IMR-90 (cell line): ENCODE measurements at regions not wholly inside any gene's neighbourhood (a gene's known extent, or its start where the extent isn't known, plus 50 kb on each side); places are given as distances from the start of the nearest gene placed in this dataset.

ENCODE experiments used
- ATAC-seq: fragments of 200-7000 bp; cut with Tn5 transposase; 2 replicates; pipeline ENCODE4 v1.9.1; 2020; ENCODE audit warnings: low read depth, mild to moderate bottlenecking, moderate library complexity
- BruUV-seq: library from RNA; stranded (reverse); fragments of 400-500 nt; replicated peaks from 2 replicates; lab custom pipeline; 2021; lab: Mats Ljungman, UMichigan
- CTCF ChIA-PET: fragments of 300-600 bp; formaldehyde crosslinking; extraction: SDS; loops from one replicate; lab custom pipeline; 2021; ENCODE audit warnings: antibody characterized with exemption; lab: Yijun Ruan, JAX
- POLR2A ChIA-PET: fragments of 300-600 bp; sonication (Branson Sonifier 250); formaldehyde crosslinking; loops from one replicate; lab custom pipeline; 2022; ENCODE audit warnings: antibody characterized with exemption; ENCODE audit not compliant: unreplicated experiment; lab: Charles Lee
- DNase-seq: peaks from one replicate; pipeline ENCODE4 v3.0.0; 2013
- H2AFZ ChIP-seq: replicated peaks from 2 replicates; pipeline ENCODE3; 2013; ENCODE audit warnings: low read length, mild to moderate bottlenecking; ENCODE audit not compliant: poor library complexity
- H2AK5ac ChIP-seq: 2 replicates; pipeline ENCODE4 v1.6.1; 2013; ENCODE audit warnings: low read depth, low read length, inconsistent platforms
- H2AK9ac ChIP-seq: replicated peaks from 2 replicates; pipeline ENCODE3; 2013; ENCODE audit warnings: mild to moderate bottlenecking, low read depth, low read length, moderate library complexity; ENCODE audit not compliant: poor library complexity
- H2BK120ac ChIP-seq: 2 replicates; pipeline ENCODE4 v1.6.1; 2013; ENCODE audit warnings: low read depth, low read length, inconsistent platforms
- H2BK15ac ChIP-seq: 3 replicates; pipeline ENCODE4 v1.6.1; 2013; ENCODE audit warnings: low read depth, low read length, inconsistent platforms
- H2BK20ac ChIP-seq: 2 replicates; pipeline ENCODE4 v1.6.1; 2013; ENCODE audit warnings: low read depth, mild to moderate bottlenecking, inconsistent platforms, low read length, moderate library complexity
- H2BK5ac ChIP-seq: 2 replicates; pipeline ENCODE4 v1.6.1; 2013; ENCODE audit warnings: mild to moderate bottlenecking, low read depth, low read length, inconsistent platforms; ENCODE audit not compliant: poor library complexity, severe bottlenecking
- H3K14ac ChIP-seq: replicated peaks from 2 replicates; pipeline ENCODE4 v1.6.1; 2013; ENCODE audit warnings: low read depth, low read length, inconsistent platforms
- H3K18ac ChIP-seq: 2 replicates; pipeline ENCODE4 v1.6.1; 2013; ENCODE audit warnings: low read depth, low read length, control low read depth
- H3K23ac ChIP-seq: 2 replicates; pipeline ENCODE4 v1.6.1; 2013; ENCODE audit warnings: low read depth, low read length, inconsistent platforms
- H3K27ac ChIP-seq: 2 replicates; pipeline ENCODE4 v1.5.1; 2013; ENCODE audit warnings: mild to moderate bottlenecking, control low read depth, low read length; ENCODE audit not compliant: insufficient read depth
- H3K27me3 ChIP-seq: 2 replicates; pipeline ENCODE4 v1.6.1; 2013; ENCODE audit warnings: low read length; ENCODE audit not compliant: control insufficient read depth, insufficient read depth
- H3K36me3 ChIP-seq: 2 replicates; pipeline ENCODE4 v1.6.1; 2013; ENCODE audit warnings: low read length, mixed read lengths; ENCODE audit not compliant: control insufficient read depth, insufficient read depth
- H3K4ac ChIP-seq: 2 replicates; pipeline ENCODE4 v1.6.1; 2013; ENCODE audit warnings: low read depth, low read length, inconsistent platforms
- H3K4me1 ChIP-seq: 2 replicates; pipeline ENCODE4 v1.6.1; 2013; ENCODE audit warnings: low read length, mixed read lengths; ENCODE audit not compliant: control insufficient read depth, insufficient read depth
- H3K4me2 ChIP-seq: 2 replicates; pipeline ENCODE4 v1.6.1; 2013; ENCODE audit warnings: low read depth, mild to moderate bottlenecking, control low read depth, low read length, moderate library complexity
- H3K4me3 ChIP-seq: 2 replicates; pipeline ENCODE4 v1.5.1; 2013; ENCODE audit warnings: low read depth, mild to moderate bottlenecking, control low read depth, low read length, moderate library complexity; ENCODE audit not compliant: insufficient read depth
- H3K56ac ChIP-seq: 2 replicates; pipeline ENCODE4 v1.6.1; 2013; ENCODE audit warnings: low read length, inconsistent platforms; ENCODE audit not compliant: insufficient read depth; ENCODE audit errors: extremely low read depth
- H3K79me1 ChIP-seq, 2 experiments: 2 replicates each; pipeline ENCODE4 v1.6.1; 2013; ENCODE audit warnings: low read length in 2 of 2, inconsistent platforms in 1 of 2, low read depth in 1 of 2
- H3K9ac ChIP-seq: 2 replicates; pipeline ENCODE4 v1.6.1; 2013; ENCODE audit warnings: low read depth, low read length, control low read depth
- H3K9me1 ChIP-seq: 2 replicates; pipeline ENCODE4 v1.6.1; 2013; ENCODE audit warnings: low read length, inconsistent platforms; ENCODE audit not compliant: insufficient read depth
- H3K9me3 ChIP-seq: 2 replicates; pipeline ENCODE4 v1.6.1; 2013; ENCODE audit warnings: low read length; ENCODE audit not compliant: control insufficient read depth, insufficient read depth
- H4K20me1 ChIP-seq: 2 replicates; pipeline ENCODE4 v1.6.1; 2013; ENCODE audit warnings: low read length, inconsistent platforms; ENCODE audit not compliant: insufficient read depth
- H4K5ac ChIP-seq: 2 replicates; pipeline ENCODE4 v1.6.1; 2013; ENCODE audit warnings: mild to moderate bottlenecking, low read depth, low read length, control low read depth
- H4K8ac ChIP-seq, 2 experiments: 2 replicates each; pipeline ENCODE4 v1.6.1; 2013; ENCODE audit warnings: low read depth in 2 of 2, low read length in 2 of 2, control low read depth in 1 of 2, inconsistent platforms in 1 of 2
- H4K91ac ChIP-seq: 2 replicates; pipeline ENCODE4 v1.6.1; 2013; ENCODE audit warnings: low read depth, low read length, inconsistent platforms; ENCODE audit not compliant: insufficient read depth
- BHLHE40 ChIP-seq: fragments of 150-350 bp; IDR thresholded peaks from 2 replicates; pipeline ENCODE4 v1.6.1; 2016; ENCODE audit warnings: mild to moderate bottlenecking, low read depth, low read length
- CEBPB ChIP-seq: IDR thresholded peaks from 2 replicates; pipeline ENCODE4 v1.6.1; 2012; ENCODE audit warnings: low read depth, low read length, improper control_type of control experiment
- CHD1 ChIP-seq: IDR thresholded peaks from 2 replicates; pipeline ENCODE4 v1.6.1; 2012; ENCODE audit warnings: low read depth, low read length, improper control_type of control experiment
- FOS ChIP-seq: fragments of 150-350 bp; IDR thresholded peaks from 2 replicates; pipeline ENCODE4 v1.6.1; 2016; ENCODE audit warnings: low read depth, low read length
- MAFK ChIP-seq: IDR thresholded peaks from 2 replicates; pipeline ENCODE4 v1.6.1; 2012; ENCODE audit warnings: low read depth, low read length, improper control_type of control experiment
- MAZ ChIP-seq: IDR thresholded peaks from 2 replicates; pipeline ENCODE4 v1.6.1; 2012; ENCODE audit warnings: low read depth, mild to moderate bottlenecking, low read length, improper control_type of control experiment, moderate library complexity, borderline replicate concordance
- MXI1 ChIP-seq: IDR thresholded peaks from 2 replicates; pipeline ENCODE4 v1.6.1; 2012; ENCODE audit warnings: low read depth, mild to moderate bottlenecking, low read length, moderate library complexity, borderline replicate concordance
- NFE2L2 ChIP-seq: fragments of 150-350 bp; IDR thresholded peaks from 2 replicates; pipeline ENCODE4 v1.6.1; 2016; ENCODE audit warnings: low read depth, mild to moderate bottlenecking, low read length
- POLR2A ChIP-seq: IDR thresholded peaks from 2 replicates; pipeline ENCODE4 v1.6.1; 2012; ENCODE audit warnings: mild to moderate bottlenecking, low read depth, low read length
- RAD21 ChIP-seq: IDR thresholded peaks from 2 replicates; pipeline ENCODE4 v1.6.1; 2012; ENCODE audit warnings: low read length, improper control_type of control experiment
- RCOR1 ChIP-seq: IDR thresholded peaks from 2 replicates; pipeline ENCODE4 v1.6.1; 2012; ENCODE audit warnings: mild to moderate bottlenecking, low read length, improper control_type of control experiment; ENCODE audit not compliant: insufficient replicate concordance
- RFX5 ChIP-seq: IDR thresholded peaks from 2 replicates; pipeline ENCODE4 v1.8.0; 2012; ENCODE audit warnings: low read depth, mild to moderate bottlenecking, low read length, moderate library complexity
- SMC3 ChIP-seq: fragments of 150-350 bp; IDR thresholded peaks from 2 replicates; pipeline ENCODE4 v1.6.1; 2016; ENCODE audit warnings: low read depth, mild to moderate bottlenecking, antibody characterized with exemption, low read length, moderate library complexity
- USF2 ChIP-seq: fragments of 150-350 bp; IDR thresholded peaks from 2 replicates; pipeline ENCODE4 v1.6.1; 2017; ENCODE audit warnings: mild to moderate bottlenecking, antibody characterized with exemption, low read length, low read depth
- whole genome bisulfite sequencing, 2 experiments: methylation state at CpG; one replicate each; pipeline versions ENCODE4 v1.1.5 to v1.1.7; 2013; ENCODE audit warnings: missing lambda C conversion rate in 2 of 2; ENCODE audit not compliant: insufficient read length in 1 of 2; ENCODE audit errors: extremely low coverage in 2 of 2; 5-methylcytosine and 5-hydroxymethylcytosine counted together
- dilution Hi-C: fragments of 300-500 bp; cut with HindIII; formaldehyde crosslinking; loops from one replicate; pipeline ENCODE4 v1.14.3; 2018; ENCODE audit warnings: low sequenced_read_pairs; ENCODE audit not compliant: unreplicated experiment
- in situ Hi-C: fragments of 300-500 bp; cut with MboI; formaldehyde crosslinking; loops from 3 replicates; pipeline ENCODE4 v1.14.3; 2019; ENCODE audit warnings: low sequenced_read_pairs, inconsistent platforms, mixed read lengths
- intact Hi-C: fragments of 100-400 bp; cut with micrococcal nuclease; formaldehyde crosslinking; loops from 2 replicates; pipeline ENCODE4 v1.10.0; 2022
- TF ChIP-seq, protein P1 (sequence below): fragments of 150-350 bp; IDR thresholded peaks from 2 replicates; pipeline ENCODE4 v1.6.1; 2016; ENCODE audit warnings: low read depth, mild to moderate bottlenecking, low read length, moderate library complexity, borderline replicate concordance

DNA sequence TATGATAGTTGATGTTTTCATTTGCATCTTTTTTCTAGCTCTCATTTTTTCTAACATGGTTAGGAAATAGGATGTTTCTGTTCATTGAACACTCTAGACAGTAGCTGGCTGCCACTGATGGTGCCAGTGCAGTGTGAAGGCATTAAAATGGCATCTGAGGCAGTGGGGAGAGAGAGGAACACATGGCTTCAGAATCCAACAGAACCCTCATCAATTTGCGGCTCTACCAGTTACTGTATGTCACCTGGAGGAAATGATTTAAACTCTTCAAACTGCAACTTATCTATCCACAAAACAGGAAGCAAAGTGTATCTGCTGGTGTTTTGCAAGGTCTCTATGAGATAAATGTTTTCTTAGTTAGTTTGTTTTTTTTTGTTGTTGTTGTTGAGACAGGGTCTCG lies 305.2 kb upstream of the PRKCQ start:
- Histone ChIP-seq H2AFZ (no peak overlapping the region), H3K14ac (no peak overlapping the region), H2BK5ac (no peak overlapping the region), H2AK9ac (no peak overlapping the region), H4K5ac (no peak overlapping the region), H4K91ac (no peak overlapping the region), H2BK20ac (no peak overlapping the region), H3K9me3 (no peaks in the 10 kb centered on the region), H3K27ac (no peak overlapping the region), H3K36me3 (no peaks in the 10 kb centered on the region), H3K23ac (no peak overlapping the region), H3K4me1 (no peaks in the 10 kb centered on the region), H3K79me1 (no peaks in the 10 kb centered on the region), H4K8ac (no peak overlapping the region), H3K4me2 (no peak overlapping the region), H3K18ac (no peak overlapping the region), H3K4ac (no peak overlapping the region), H3K27me3 (no peaks in the 10 kb centered on the region), H2AK5ac (no peak overlapping the region), H2BK15ac (no peak overlapping the region), H4K20me1 (no peaks in the 10 kb centered on the region), H2BK120ac (no peak overlapping the region), H3K9ac (no peak overlapping the region), H3K56ac (no peak overlapping the region), H3K9me1 (no peaks in the 10 kb centered on the region), H3K4me3 (no peak overlapping the region)
- POLR2A ChIA-PET = no interaction called here
- DNase-seq (no peak), ATAC-seq (no peak; the same call in 1 of the 2 replicates)
- WGBS, 2 experiments = no CpG with 5 or more reads among the region's 2 CpGs
- dilution Hi-C loops (no loop called here), in situ Hi-C loops (no loop called here), intact Hi-C loops (no loop called here)
- CTCF ChIA-PET = no interaction called here
- TF ChIP-seq POLR2A = no peak
- TF ChIP-seq MAFK = no peak
- TF ChIP-seq RCOR1 = no peak
- no peak for TF ChIP-seq FOS
- TF ChIP-seq USF2 = no peak
- TF ChIP-seq, protein P1, sequence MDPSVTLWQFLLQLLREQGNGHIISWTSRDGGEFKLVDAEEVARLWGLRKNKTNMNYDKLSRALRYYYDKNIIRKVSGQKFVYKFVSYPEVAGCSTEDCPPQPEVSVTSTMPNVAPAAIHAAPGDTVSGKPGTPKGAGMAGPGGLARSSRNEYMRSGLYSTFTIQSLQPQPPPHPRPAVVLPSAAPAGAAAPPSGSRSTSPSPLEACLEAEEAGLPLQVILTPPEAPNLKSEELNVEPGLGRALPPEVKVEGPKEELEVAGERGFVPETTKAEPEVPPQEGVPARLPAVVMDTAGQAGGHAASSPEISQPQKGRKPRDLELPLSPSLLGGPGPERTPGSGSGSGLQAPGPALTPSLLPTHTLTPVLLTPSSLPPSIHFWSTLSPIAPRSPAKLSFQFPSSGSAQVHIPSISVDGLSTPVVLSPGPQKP = no peak
- no peak for TF ChIP-seq CHD1
- no peak for TF ChIP-seq SMC3
- no peak for TF ChIP-seq NFE2L2
- no peak for TF ChIP-seq CEBPB
- TF ChIP-seq MXI1 = no peak
- no peak for TF ChIP-seq RAD21
- no peak for TF ChIP-seq BHLHE40
- no peak for TF ChIP-seq RFX5
- TF ChIP-seq MAZ = no peak
- no TSS peak for BruUV-seq
